Mammary epithelial cell (primary cell): ENCODE measurements at regions not wholly inside any gene's neighbourhood (a gene's known extent, or its start where the extent isn't known, plus 50 kb on each side); places are given as distances from the start of the nearest gene placed in this dataset.

Experiments
- EZH2 ChIP-seq: IDR thresholded peaks from 2 replicates; pipeline ENCODE4 v1.6.1; 2012; ENCODE audit warnings: low read length, inconsistent platforms, borderline replicate concordance
- TF ChIP-seq, protein P1 (sequence below), 2 donors: IDR thresholded peaks in 1 of 2; conservative IDR thresholded peaks in 1 of 2; 2 replicates each; pipeline ENCODE4 v1.5.1; 2011 to 2012; ENCODE audit warnings: inconsistent platforms in 2 of 2, low read length in 2 of 2, mild to moderate bottlenecking in 2 of 2, control low read depth in 1 of 2, low read depth in 1 of 2; ENCODE audit not compliant: insufficient read depth in 1 of 2; ENCODE audit errors: extremely low read depth in 1 of 2

GRCh38 chr9:73813546-73813945, 661.9 kb downstream of the ANXA1 start:
- TF ChIP-seq, protein P1, sequence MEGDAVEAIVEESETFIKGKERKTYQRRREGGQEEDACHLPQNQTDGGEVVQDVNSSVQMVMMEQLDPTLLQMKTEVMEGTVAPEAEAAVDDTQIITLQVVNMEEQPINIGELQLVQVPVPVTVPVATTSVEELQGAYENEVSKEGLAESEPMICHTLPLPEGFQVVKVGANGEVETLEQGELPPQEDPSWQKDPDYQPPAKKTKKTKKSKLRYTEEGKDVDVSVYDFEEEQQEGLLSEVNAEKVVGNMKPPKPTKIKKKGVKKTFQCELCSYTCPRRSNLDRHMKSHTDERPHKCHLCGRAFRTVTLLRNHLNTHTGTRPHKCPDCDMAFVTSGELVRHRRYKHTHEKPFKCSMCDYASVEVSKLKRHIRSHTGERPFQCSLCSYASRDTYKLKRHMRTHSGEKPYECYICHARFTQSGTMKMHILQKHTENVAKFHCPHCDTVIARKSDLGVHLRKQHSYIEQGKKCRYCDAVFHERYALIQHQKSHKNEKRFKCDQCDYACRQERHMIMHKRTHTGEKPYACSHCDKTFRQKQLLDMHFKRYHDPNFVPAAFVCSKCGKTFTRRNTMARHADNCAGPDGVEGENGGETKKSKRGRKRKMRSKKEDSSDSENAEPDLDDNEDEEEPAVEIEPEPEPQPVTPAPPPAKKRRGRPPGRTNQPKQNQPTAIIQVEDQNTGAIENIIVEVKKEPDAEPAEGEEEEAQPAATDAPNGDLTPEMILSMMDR (conservative IDR thresholded peaks at IDR 0.05 in 1 of 2, IDR thresholded peaks at IDR 0.05 in 1 of 2; ENCODE audit: extremely low read depth in 1 of 2, insufficient read depth in 1 of 2, low read depth in 1 of 2, low read length in 2 of 2), result no peak
- TF ChIP-seq EZH2, result no peak
